H1 (cell line): ENCODE measurements at regions not wholly inside any gene's neighbourhood (a gene's known extent, or its start where the extent isn't known, plus 50 kb on each side); places are given as distances from the start of the nearest gene placed in this dataset.

ENCODE experiments used
- CTCF ChIA-PET: fragments of 300-600 bp; sonication (Branson Sonifier 250); formaldehyde crosslinking; loops from one replicate; lab custom pipeline; 2021; ENCODE audit not compliant: partially characterized antibody; lab: Charles Lee
- POLR2A ChIA-PET: fragments of 300-600 bp; sonication (Branson Sonifier 250); formaldehyde crosslinking; loops from one replicate; lab custom pipeline; 2021; ENCODE audit warnings: inconsistent platforms; ENCODE audit not compliant: partially characterized antibody; lab: Charles Lee
- DNase-seq, 2 experiments: peaks; one replicate each; pipeline versions ENCODE4 v3.0.0 to v3.0.0-alpha.2; 2010 to 2022; ENCODE audit warnings: low spot score in 2 of 2, low read depth in 1 of 2, mixed read lengths in 1 of 2
- FAIRE-seq: peaks from 2 replicates; lab custom pipeline; 2011; peaks lifted over from hg19 to GRCh38; lab: Jason Lieb, UNC
- H2AFZ ChIP-seq: 2 replicates; pipeline ENCODE4 v1.8.1; 2012; ENCODE audit warnings: low read length, inconsistent platforms
- H2AK5ac ChIP-seq: 2 replicates; pipeline ENCODE4 v1.6.1; 2013; ENCODE audit warnings: low read depth, low read length
- H2BK120ac ChIP-seq: replicated peaks from 2 replicates; pipeline ENCODE3; 2013; ENCODE audit warnings: low read depth, low read length, inconsistent platforms
- H2BK12ac ChIP-seq: 2 replicates; pipeline ENCODE4 v1.6.1; 2013; ENCODE audit warnings: low read depth, low read length
- H2BK15ac ChIP-seq: 2 replicates; pipeline ENCODE4 v1.6.1; 2013; ENCODE audit warnings: low read length
- H2BK20ac ChIP-seq: 2 replicates; pipeline ENCODE4 v1.6.1; 2013; ENCODE audit warnings: low read length
- H2BK5ac ChIP-seq: 2 replicates; pipeline ENCODE4 v1.6.1; 2013; ENCODE audit warnings: low read depth, low read length
- H3K14ac ChIP-seq: 2 replicates; pipeline ENCODE4 v1.6.1; 2013; ENCODE audit warnings: inconsistent platforms; ENCODE audit not compliant: insufficient read length
- H3K18ac ChIP-seq: 2 replicates; pipeline ENCODE4 v1.6.1; 2013; ENCODE audit warnings: low read length; ENCODE audit errors: extremely low read depth
- H3K23ac ChIP-seq: 2 replicates; pipeline ENCODE4 v1.6.1; 2013; ENCODE audit warnings: inconsistent platforms; ENCODE audit not compliant: insufficient read length
- H3K23me2 ChIP-seq: 2 replicates; pipeline ENCODE4 v1.6.1; 2013; ENCODE audit warnings: low read depth, low read length
- H3K27ac ChIP-seq: 2 replicates; pipeline ENCODE4 v1.6.1; 2011; ENCODE audit warnings: low read depth, low read length, inconsistent platforms
- H3K27me3 ChIP-seq, 4 experiments: replicated peaks in 1 of 4; 1 replicate in 1 of 4; 2 replicates in 3 of 4; pipeline versions ENCODE4 v1.6.1 to v1.8.1; 2011 to 2013; ENCODE audit warnings: low read length in 3 of 4, mild to moderate bottlenecking in 3 of 4, inconsistent platforms in 2 of 4, mixed read lengths in 2 of 4, moderate library complexity in 1 of 4; ENCODE audit not compliant: control insufficient read depth in 3 of 4, insufficient read depth in 3 of 4; ENCODE audit errors: extremely low read depth in 1 of 4
- H3K36me3 ChIP-seq, 4 experiments: 2 replicates each; pipeline versions ENCODE4 v1.6.1 to v1.8.1; 2011 to 2013; ENCODE audit warnings: mild to moderate bottlenecking in 4 of 4, low read length in 3 of 4, moderate library complexity in 2 of 4, control low read depth in 1 of 4, inconsistent platforms in 1 of 4; ENCODE audit not compliant: insufficient read depth in 4 of 4, control insufficient read depth in 2 of 4
- H3K4ac ChIP-seq: replicated peaks from 2 replicates; pipeline ENCODE3; 2013; ENCODE audit warnings: low read length, low read depth, mixed read lengths, inconsistent platforms; ENCODE audit not compliant: insufficient read length
- H3K4me1 ChIP-seq, 4 experiments: replicated peaks in 1 of 4; 1 replicate in 1 of 4; 2 replicates in 3 of 4; pipeline versions ENCODE4 v1.6.1 to v1.8.1; 2011 to 2013; ENCODE audit warnings: low read length in 3 of 4, inconsistent platforms in 2 of 4, mixed read lengths in 1 of 4; ENCODE audit not compliant: insufficient read depth in 4 of 4, control insufficient read depth in 3 of 4
- H3K4me2 ChIP-seq, 2 experiments: 2 replicates each; pipeline versions ENCODE4 v1.6.1 to v1.8.1; 2011 to 2013; ENCODE audit warnings: low read depth in 2 of 2, low read length in 2 of 2, control low read depth in 1 of 2, inconsistent platforms in 1 of 2, mild to moderate bottlenecking in 1 of 2; ENCODE audit not compliant: insufficient read depth in 1 of 2
- H3K4me3 ChIP-seq, 4 experiments: fragments of 200-600, 300-600 bp in 1 of 4; sonication (generic), shearing (Covaris generic), sonication (Bioruptor Twin) in 1 of 4; 2 replicates each; pipeline versions ENCODE4 v1.5.1 to v1.8.1; 2011 to 2016; ENCODE audit warnings: low read length in 4 of 4, low read depth in 3 of 4, control low read depth in 2 of 4, inconsistent platforms in 2 of 4, mild to moderate bottlenecking in 2 of 4, mixed read lengths in 1 of 4, moderate library complexity in 1 of 4; ENCODE audit not compliant: insufficient read depth in 2 of 4; ENCODE audit errors: extremely low read depth in 1 of 4
- H3K56ac ChIP-seq: replicated peaks from 2 replicates; pipeline ENCODE3; 2013; ENCODE audit warnings: low read depth, mild to moderate bottlenecking, mixed read lengths, low read length, inconsistent platforms; ENCODE audit not compliant: insufficient read length
- H3K79me1 ChIP-seq: 2 replicates; pipeline ENCODE4 v1.6.1; 2013; ENCODE audit warnings: low read depth, low read length, control low read depth
- H3K79me2 ChIP-seq, 2 experiments: 2 replicates each; pipeline versions ENCODE4 v1.6.1 to v1.8.1; 2012 to 2013; ENCODE audit warnings: low read length in 2 of 2, mild to moderate bottlenecking in 2 of 2, inconsistent platforms in 1 of 2; ENCODE audit not compliant: insufficient read depth in 2 of 2, control insufficient read depth in 1 of 2
- H3K9ac ChIP-seq, 4 experiments: replicated peaks in 1 of 4; 1 replicate in 1 of 4; 2 replicates in 3 of 4; pipeline versions ENCODE4 v1.6.1 to v1.8.1; 2011 to 2013; ENCODE audit warnings: low read depth in 3 of 4, low read length in 3 of 4, control low read depth in 2 of 4, mild to moderate bottlenecking in 2 of 4, moderate library complexity in 2 of 4, inconsistent platforms in 1 of 4; ENCODE audit errors: extremely low read depth in 1 of 4
- H3K9me3 ChIP-seq, 2 experiments: 2 replicates each; pipeline versions ENCODE4 v1.6.1 to v1.8.1; 2012 to 2013; ENCODE audit warnings: mild to moderate bottlenecking in 2 of 2, moderate library complexity in 2 of 2, control low read depth in 1 of 2, inconsistent platforms in 1 of 2, low read depth in 1 of 2, low read length in 1 of 2, mixed read lengths in 1 of 2; ENCODE audit not compliant: insufficient read depth in 2 of 2
- H4K20me1 ChIP-seq, 2 experiments: replicated peaks in 1 of 2; 2 replicates each; pipeline versions ENCODE3 to v1.8.1; 2011 to 2013; ENCODE audit warnings: inconsistent platforms in 2 of 2, low read length in 2 of 2, mild to moderate bottlenecking in 1 of 2; ENCODE audit not compliant: insufficient read depth in 2 of 2, control insufficient read depth in 1 of 2
- H4K5ac ChIP-seq: 2 replicates; pipeline ENCODE4 v1.6.1; 2013; ENCODE audit warnings: low read length, low read depth, mixed read lengths, inconsistent platforms; ENCODE audit not compliant: insufficient read length
- H4K8ac ChIP-seq: 2 replicates; pipeline ENCODE4 v1.8.0; 2013; ENCODE audit warnings: mild to moderate bottlenecking, moderate library complexity, low read length, inconsistent platforms; ENCODE audit not compliant: insufficient read depth; ENCODE audit errors: extremely low read depth
- H4K91ac ChIP-seq: replicated peaks from 2 replicates; pipeline ENCODE3; 2013; ENCODE audit warnings: low read length, mixed read lengths, inconsistent platforms; ENCODE audit not compliant: insufficient read length
- CTCF ChIP-seq, 3 experiments: IDR thresholded peaks; 1 replicate in 2 of 3; 2 replicates in 1 of 3; pipeline versions ENCODE4 v1.5.1 to v1.6.1; 2011; ENCODE audit warnings: low read length in 3 of 3, mild to moderate bottlenecking in 3 of 3, inconsistent platforms in 2 of 3, low read depth in 1 of 3, moderate library complexity in 1 of 3; ENCODE audit not compliant: insufficient read depth in 1 of 3; ENCODE audit errors: control extremely low read depth in 1 of 3
- E2F6 ChIP-seq: IDR thresholded peaks from 2 replicates; pipeline ENCODE4 v1.6.1; 2012; ENCODE audit warnings: inconsistent platforms
- EGR1 ChIP-seq: IDR thresholded peaks from 2 replicates; pipeline ENCODE4 v1.6.1; 2011; ENCODE audit warnings: low read depth, low read length, borderline replicate concordance
- KDM5A ChIP-seq: fragments of 200-600 bp; IDR thresholded peaks from 2 replicates; pipeline ENCODE4 v1.7.1; 2012; ENCODE audit warnings: mild to moderate bottlenecking, low read length, inconsistent platforms, mixed read lengths
- PHF8 ChIP-seq: fragments of 200-600 bp; sonication (generic); conservative IDR thresholded peaks from 2 replicates; pipeline ENCODE4 v1.7.1; 2012; ENCODE audit warnings: low read depth, mild to moderate bottlenecking, inconsistent platforms, low read length, moderate library complexity
- RNF2 ChIP-seq: fragments of 200-900, 300-1000 bp; sonication (generic); IDR thresholded peaks from 2 replicates; pipeline ENCODE4 v1.7.1; 2016; ENCODE audit warnings: borderline replicate concordance, low read depth, mild to moderate bottlenecking, antibody characterized with exemption, low read length; ENCODE audit not compliant: poor library complexity, severe bottlenecking; ENCODE audit errors: missing control alignments
- SIRT6 ChIP-seq: IDR thresholded peaks from one replicate; pipeline ENCODE4 v1.7.1; 2012; ENCODE audit warnings: low read length, inconsistent platforms
- SIX5 ChIP-seq: IDR thresholded peaks from 2 replicates; pipeline ENCODE4 v1.6.1; 2011; ENCODE audit warnings: mild to moderate bottlenecking, low read depth, low read length
- SUZ12 ChIP-seq: fragments of 200-600 bp; sonication (generic); IDR thresholded peaks from 2 replicates; pipeline ENCODE4 v1.6.1; 2012; ENCODE audit warnings: mild to moderate bottlenecking, inconsistent platforms, low read length, moderate library complexity, mixed read lengths
- TAF7 ChIP-seq: optimal IDR thresholded peaks from 2 replicates; pipeline ENCODE3; 2011; ENCODE audit warnings: low read depth, mild to moderate bottlenecking, inconsistent platforms, low read length, moderate library complexity, borderline replicate concordance
- TEAD4 ChIP-seq: IDR thresholded peaks from 2 replicates; pipeline ENCODE4 v1.6.1; 2012; ENCODE audit warnings: low read depth, low read length, inconsistent platforms, mixed read lengths

GRCh38 chr1:101182627-101183387 is 54.0 kb upstream of the S1PR1 start:
- Histone ChIP-seq H2BK15ac (no peak overlapping the region), H3K36me3 (no peaks in the 10 kb centered on the region), H3K4ac (no peak overlapping the region), H2AFZ (no peak overlapping the region), H3K23me2 (no peaks in the 10 kb centered on the region), H2BK120ac (no peak overlapping the region), H3K27ac (no peak overlapping the region), H3K4me2 (no peak overlapping the region), H2BK5ac (no peak overlapping the region), H4K5ac (no peak overlapping the region), H3K56ac (no peak overlapping the region), H3K18ac (no peak overlapping the region), H3K9me3 (no peaks in the 10 kb centered on the region), H3K9ac (no peak overlapping the region), H3K27me3 (no peaks in the 10 kb centered on the region), H3K79me1 (no peaks in the 10 kb centered on the region), H2BK20ac (no peak overlapping the region), H4K20me1 (no peaks in the 10 kb centered on the region), H3K4me3 (no peak overlapping the region), H3K23ac (no peak overlapping the region), H4K8ac (no peak overlapping the region), H3K14ac (no peak overlapping the region), H3K4me1 (no peaks in the 10 kb centered on the region), H2AK5ac (no peak overlapping the region), H4K91ac (no peak overlapping the region), H3K79me2 (no peaks in the 10 kb centered on the region), H2BK12ac (no peak overlapping the region)
- DNase-seq (no peak), FAIRE-seq (no peak)
- CTCF ChIA-PET: interaction anchor here (1.2 kb wide), 1 partner anchor 18 kb away, joined by 3 read pairs; no protein-coding TSS in a partner anchor
- POLR2A ChIA-PET: no interaction called here
- no peak for TF ChIP-seq RNF2
- TF ChIP-seq SUZ12: no peak
- TF ChIP-seq PHF8: no peak
- no peak for TF ChIP-seq SIRT6
- no peak for TF ChIP-seq E2F6
- TF ChIP-seq TEAD4: no peak
- TF ChIP-seq CTCF (IDR thresholded peaks at IDR 0.05; ENCODE audit: control extremely low read depth in 1 of 3, insufficient read depth in 1 of 3, low read depth in 1 of 3, low read length in 3 of 3): no peak
- TF ChIP-seq KDM5A: no peak
- no peak for TF ChIP-seq EGR1
- TF ChIP-seq TAF7: no peak
- TF ChIP-seq SIX5: no peak
